ENCODE measurements at regions not wholly inside any gene's neighbourhood (a gene's known extent, or its start where the extent isn't known, plus 50 kb on each side); places are given as distances from the start of the nearest gene placed in this dataset.

- no peak overlapping the region for H3K4me3 ChIP-seq (ENCODE audit: low read depth in 2 of 2, low read length in 2 of 2)
- TF ChIP-seq TCF7L2 (IDR thresholded peaks at IDR 0.05; ENCODE audit: low read depth, low read length) = no peak
- no peak for TF ChIP-seq SIN3A (IDR thresholded peaks at IDR 0.05; ENCODE audit: borderline replicate concordance, insufficient read depth, low read depth, low read length)
- no peak for TF ChIP-seq POLR2AphosphoS5 (IDR thresholded peaks at IDR 0.05; ENCODE audit: low read depth, low read length)
- no peak for TF ChIP-seq CTCF (IDR thresholded peaks at IDR 0.05)
- no peak for TF ChIP-seq REST (IDR thresholded peaks at IDR 0.05; ENCODE audit: insufficient read depth in 1 of 2, low read depth in 2 of 2, low read length in 1 of 2)
- POLR2A ChIA-PET = no interaction called here
- in situ Hi-C loops (cut with HindIII; ENCODE audit: low pct_unique_long_range_greater_than_20kb, low sequenced_read_pairs) (no loop called here), intact Hi-C loops (cut with micrococcal nuclease; ENCODE audit: unreplicated experiment) (no loop called here)
- DNase-seq (ENCODE audit: low read depth, low spot score) (no peak), ATAC-seq (no peak)
- H3K4me1 ChIP-seq (ENCODE audit: control insufficient read depth, insufficient read depth, low read length) = no peaks in the 10 kb centered on the region
- H3K9me3 ChIP-seq (ENCODE audit: control insufficient read depth, insufficient read depth, low read depth, low read length) = no peaks in the 10 kb centered on the region
- no peaks in the 10 kb centered on the region for H3K27me3 ChIP-seq (ENCODE audit: control insufficient read depth, insufficient read depth, low read length)
- BruUV-seq (replicated peaks) = no TSS peak
- H3K27ac ChIP-seq (ENCODE audit: low read length) = no peak overlapping the region
- CTCF ChIA-PET = no interaction called here
- H3K36me3 ChIP-seq (ENCODE audit: control insufficient read depth, insufficient read depth, low read length) = no peaks in the 10 kb centered on the region
Measured at GRCh38 chr13:38419312-38419873, 69.7 kb downstream of the UFM1 start.

GRCh38 chr13:38421590-38422560 is 72.2 kb downstream of the UFM1 start:
- CTCF ChIA-PET = no interaction called here
- ATAC-seq = no peak

More at GRCh38 chr13:38421590-38422560, 72.2 kb downstream of the UFM1 start:
- TF ChIP-seq CTCF (IDR thresholded peaks at IDR 0.05) = no peak
- TF ChIP-seq POLR2AphosphoS5 (IDR thresholded peaks at IDR 0.05; ENCODE audit: low read depth, low read length) = no peak
- no peak for TF ChIP-seq TCF7L2 (IDR thresholded peaks at IDR 0.05; ENCODE audit: low read depth, low read length)
- no peak for TF ChIP-seq SIN3A (IDR thresholded peaks at IDR 0.05; ENCODE audit: borderline replicate concordance, insufficient read depth, low read depth, low read length)
- no peak for TF ChIP-seq REST (IDR thresholded peaks at IDR 0.05; ENCODE audit: insufficient read depth in 1 of 2, low read depth in 2 of 2, low read length in 1 of 2)
- intact Hi-C loops (cut with micrococcal nuclease; ENCODE audit: unreplicated experiment) = no loop called here
- Histone ChIP-seq H3K36me3 (ENCODE audit: control insufficient read depth, insufficient read depth, low read length) (no peaks in the 10 kb centered on the region), H3K27me3 (ENCODE audit: control insufficient read depth, insufficient read depth, low read length) (no peaks in the 10 kb centered on the region), H3K27ac (ENCODE audit: low read length) (no peak overlapping the region), H3K4me3 (ENCODE audit: low read depth in 2 of 2, low read length in 2 of 2) (no peak overlapping the region), H3K9me3 (ENCODE audit: control insufficient read depth, insufficient read depth, low read depth, low read length) (no peaks in the 10 kb centered on the region), H3K4me1 (ENCODE audit: control insufficient read depth, insufficient read depth, low read length) (no peaks in the 10 kb centered on the region)
- no TSS peak for BruUV-seq (replicated peaks)
- in situ Hi-C loops (cut with HindIII; ENCODE audit: low pct_unique_long_range_greater_than_20kb, low sequenced_read_pairs) = no loop called here
- DNase-seq (ENCODE audit: low read depth, low spot score) = no peak
- POLR2A ChIA-PET = no interaction called here
